GM12874 (cell line): ENCODE measurements at regions not wholly inside any gene's neighbourhood (a gene's known extent, or its start where the extent isn't known, plus 50 kb on each side); places are given as distances from the start of the nearest gene placed in this dataset.

Source experiments
- TF ChIP-seq, protein P1 (sequence below): IDR thresholded peaks from 2 replicates; pipeline ENCODE4 v1.5.1; 2011; ENCODE audit warnings: low read depth, mild to moderate bottlenecking, control low read depth, low read length, moderate library complexity; ENCODE audit not compliant: insufficient read depth

- TF ChIP-seq, protein P1, sequence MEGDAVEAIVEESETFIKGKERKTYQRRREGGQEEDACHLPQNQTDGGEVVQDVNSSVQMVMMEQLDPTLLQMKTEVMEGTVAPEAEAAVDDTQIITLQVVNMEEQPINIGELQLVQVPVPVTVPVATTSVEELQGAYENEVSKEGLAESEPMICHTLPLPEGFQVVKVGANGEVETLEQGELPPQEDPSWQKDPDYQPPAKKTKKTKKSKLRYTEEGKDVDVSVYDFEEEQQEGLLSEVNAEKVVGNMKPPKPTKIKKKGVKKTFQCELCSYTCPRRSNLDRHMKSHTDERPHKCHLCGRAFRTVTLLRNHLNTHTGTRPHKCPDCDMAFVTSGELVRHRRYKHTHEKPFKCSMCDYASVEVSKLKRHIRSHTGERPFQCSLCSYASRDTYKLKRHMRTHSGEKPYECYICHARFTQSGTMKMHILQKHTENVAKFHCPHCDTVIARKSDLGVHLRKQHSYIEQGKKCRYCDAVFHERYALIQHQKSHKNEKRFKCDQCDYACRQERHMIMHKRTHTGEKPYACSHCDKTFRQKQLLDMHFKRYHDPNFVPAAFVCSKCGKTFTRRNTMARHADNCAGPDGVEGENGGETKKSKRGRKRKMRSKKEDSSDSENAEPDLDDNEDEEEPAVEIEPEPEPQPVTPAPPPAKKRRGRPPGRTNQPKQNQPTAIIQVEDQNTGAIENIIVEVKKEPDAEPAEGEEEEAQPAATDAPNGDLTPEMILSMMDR = no peak
Observed at GRCh38 chr1:88175631-88176226, 508.3 kb upstream of the PKN2 start.

DNA sequence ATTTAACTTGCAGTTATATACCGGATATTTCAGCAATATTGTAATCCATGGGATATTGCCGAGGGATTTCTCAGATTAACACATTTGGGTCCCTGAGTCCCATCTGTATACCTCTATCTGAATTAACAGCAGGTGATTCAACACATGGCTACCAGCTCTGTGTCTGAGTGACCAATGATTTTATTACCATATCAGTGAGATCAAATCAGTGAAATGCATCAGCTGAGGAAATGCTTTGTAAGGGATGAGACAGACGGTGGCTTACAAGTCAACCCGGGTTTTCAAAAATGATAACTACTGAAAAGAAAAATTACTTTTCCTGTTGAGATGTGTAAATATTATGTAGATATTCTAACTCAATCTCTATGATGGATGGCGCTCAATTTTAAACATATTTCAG is 504.1 kb upstream of the PKN2 start:
- TF ChIP-seq, protein P1 = no peak

DNA sequence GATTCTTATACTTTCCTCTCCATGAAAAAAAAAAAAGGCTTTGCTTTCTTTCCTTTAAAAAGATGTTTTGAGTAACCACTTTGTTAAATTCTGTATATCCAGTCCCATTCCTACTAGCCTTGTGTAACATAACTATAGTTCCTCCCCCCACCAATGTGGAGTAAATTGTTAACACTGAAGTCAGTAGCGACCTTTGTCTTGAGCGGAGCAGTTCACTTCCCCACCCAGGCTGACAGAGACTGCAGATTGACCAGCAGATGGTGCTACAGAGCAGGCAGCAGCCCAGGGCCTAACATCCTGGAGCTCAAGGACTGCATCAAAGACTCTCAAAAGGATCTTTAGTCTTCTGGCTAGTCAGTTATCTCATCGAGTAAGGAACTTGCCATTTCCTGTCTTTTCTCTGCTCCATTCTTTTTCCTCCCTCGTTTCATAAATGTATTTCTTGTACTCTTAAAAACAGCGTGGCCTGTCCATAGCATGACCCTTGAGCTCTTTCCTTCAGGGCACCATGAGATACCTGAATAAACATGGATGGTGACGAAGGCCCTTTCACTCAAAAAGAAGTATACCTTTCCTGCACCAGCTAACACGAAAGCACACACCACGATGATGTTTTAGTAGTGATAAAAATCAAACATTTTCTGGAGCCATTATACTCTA is 503.5 kb upstream of the PKN2 start:
- TF ChIP-seq, protein P1 = peak; percentile 93

- TF ChIP-seq, protein P1 = no peak
Observed at GRCh38 chr1:88186911-88187310, 497.2 kb upstream of the PKN2 start.

DNA sequence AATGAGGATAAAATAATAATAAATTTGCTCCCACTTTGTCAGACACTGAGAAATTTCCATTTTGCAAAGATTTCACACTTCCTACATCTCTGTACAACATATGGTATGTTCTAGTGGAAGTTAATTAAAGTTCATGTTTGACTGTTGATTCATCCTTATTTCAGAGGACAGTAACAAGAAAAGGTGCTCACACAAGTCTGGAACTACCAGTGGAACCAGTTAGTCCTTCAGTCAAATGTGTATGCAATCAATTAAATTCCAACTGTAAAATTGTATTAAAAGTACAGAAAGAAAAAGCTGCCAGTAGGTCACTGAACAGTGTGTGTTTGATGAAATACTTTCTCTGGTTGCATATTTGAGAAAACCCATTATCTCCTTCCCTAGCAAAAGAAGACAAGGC is 496.0 kb upstream of the PKN2 start:
- TF ChIP-seq, protein P1 = no peak

- TF ChIP-seq, protein P1 = no peak
Observed at GRCh38 chr1:88189525-88189924, 494.5 kb upstream of the PKN2 start.

DNA sequence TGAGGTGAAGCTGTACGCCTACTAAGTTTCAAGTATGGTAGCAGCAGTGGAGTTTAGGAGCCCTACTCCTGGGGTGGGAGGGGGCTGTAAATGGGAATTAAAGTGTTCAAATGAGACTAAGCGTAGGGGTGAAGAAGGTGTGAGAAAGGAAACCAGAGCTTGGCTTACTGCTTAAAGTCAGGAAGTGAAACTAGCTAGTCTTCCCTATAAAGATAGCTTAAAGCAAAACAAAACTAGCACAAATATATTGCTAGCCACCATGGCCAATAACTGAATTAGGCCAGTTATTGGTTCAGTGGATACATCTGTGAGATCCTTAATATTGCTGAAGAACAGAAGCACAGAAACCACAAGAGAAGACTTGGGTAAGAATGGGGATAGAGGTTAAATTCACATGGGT is 492.2 kb upstream of the PKN2 start:
- TF ChIP-seq, protein P1 = no peak

- TF ChIP-seq, protein P1 = no peak
Observed at GRCh38 chr1:88194542-88194941, 489.5 kb upstream of the PKN2 start.
